ENCODE measurements at regions not wholly inside any gene's neighbourhood (a gene's known extent, or its start where the extent isn't known, plus 50 kb on each side); places are given as distances from the start of the nearest gene placed in this dataset.

DNA sequence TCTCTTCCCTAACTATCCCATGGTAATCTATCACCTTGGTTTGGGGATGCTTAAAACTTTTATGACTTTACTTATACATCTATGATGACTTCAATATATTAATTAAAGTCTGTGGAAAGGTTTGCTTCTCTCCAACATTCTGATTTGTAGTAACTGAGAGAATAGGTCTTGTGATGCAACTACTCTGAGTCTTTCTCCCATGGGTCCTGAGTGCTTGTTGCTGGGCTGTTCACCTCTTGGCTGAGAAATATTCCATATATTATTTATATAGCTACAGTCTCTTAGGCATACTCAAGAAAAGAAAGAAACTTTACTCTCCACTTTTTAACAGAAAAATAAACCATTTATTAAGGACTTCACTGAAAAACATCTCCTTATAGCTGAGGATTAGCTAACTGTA lies 119.3 kb upstream of the PLPPR5 start:
- Histone ChIP-seq H3K4me3 (ENCODE audit: low read depth, low read length) (no peak overlapping the region), H3K36me3 (ENCODE audit: insufficient read depth) (no peaks in the 10 kb centered on the region), H3K4me1 (ENCODE audit: insufficient read depth) (no peaks in the 10 kb centered on the region), H3K27ac (ENCODE audit: low read depth) (no peak overlapping the region)
- DNase-seq (ENCODE audit: extremely low spot score) = no peak

DNA sequence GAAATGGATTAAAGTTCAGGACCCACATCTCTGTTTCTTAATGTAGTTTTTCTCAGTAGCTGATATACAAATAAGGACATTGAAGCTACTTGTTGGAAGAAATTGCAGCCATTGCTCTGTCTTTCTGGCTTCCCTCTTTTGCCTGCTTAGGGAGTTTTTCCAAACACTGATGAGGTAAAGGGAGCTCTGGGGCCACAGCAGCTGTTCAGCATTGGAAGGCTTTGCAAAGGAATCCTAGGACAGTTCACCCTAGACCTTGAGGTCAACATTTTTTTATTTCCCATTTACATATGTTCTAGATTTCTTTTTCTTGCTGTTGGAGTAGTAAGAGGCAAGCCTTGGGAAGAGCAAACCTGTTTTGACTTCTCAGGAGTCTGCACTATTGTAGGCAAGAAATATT lies 126.9 kb upstream of the PLPPR5 start:
- no peak for DNase-seq (ENCODE audit: extremely low spot score)
- Histone ChIP-seq H3K4me3 (ENCODE audit: low read depth, low read length) (no peak overlapping the region), H3K27ac (ENCODE audit: low read depth) (no peak overlapping the region), H3K4me1 (ENCODE audit: insufficient read depth) (no peaks in the 10 kb centered on the region), H3K36me3 (ENCODE audit: insufficient read depth) (no peaks in the 10 kb centered on the region)

DNA sequence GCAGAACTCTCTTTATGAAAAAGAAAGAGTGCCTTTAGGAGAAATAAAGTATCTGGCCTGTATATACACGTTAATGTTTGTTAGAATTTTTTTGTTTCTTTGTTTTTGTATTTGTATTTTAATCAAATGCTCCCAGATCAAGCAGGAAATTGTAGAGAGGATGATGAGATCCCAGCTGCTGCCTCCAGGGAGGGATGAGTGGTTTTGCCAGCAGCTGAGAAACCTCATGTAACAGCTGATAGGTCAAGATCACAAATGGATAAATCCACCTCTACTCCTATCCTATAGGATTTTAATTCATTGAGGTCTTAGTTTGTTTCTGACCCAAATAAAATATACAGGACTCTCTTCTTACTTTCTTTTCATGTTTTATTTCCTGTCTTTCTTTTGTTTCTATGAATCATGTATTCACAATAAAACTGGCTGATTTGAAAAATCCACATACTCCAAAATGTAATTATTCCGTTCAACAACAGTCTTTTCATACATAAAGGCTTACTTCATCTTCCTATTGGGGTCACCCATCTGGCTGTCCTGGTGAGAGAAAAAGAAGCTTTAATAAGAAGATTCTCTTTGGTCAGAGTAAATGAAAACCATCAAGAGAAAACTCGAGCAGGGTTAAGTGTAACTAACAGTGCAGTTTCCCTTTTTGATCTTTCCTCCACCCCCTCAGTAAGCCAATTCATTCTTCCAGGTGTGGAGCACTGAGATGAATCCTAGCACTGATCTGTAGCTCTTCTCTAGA lies 129.3 kb upstream of the PLPPR5 start:
- Histone ChIP-seq H3K36me3 (ENCODE audit: insufficient read depth) (no peaks in the 10 kb centered on the region), H3K4me1 (ENCODE audit: insufficient read depth) (no peaks in the 10 kb centered on the region), H3K27ac (ENCODE audit: low read depth) (no peak overlapping the region), H3K4me3 (ENCODE audit: low read depth, low read length) (no peak overlapping the region)
- DNase-seq (ENCODE audit: extremely low spot score) = no peak
- WGBS = 29% methylated on average over 3 of the region's 3 CpGs

DNA sequence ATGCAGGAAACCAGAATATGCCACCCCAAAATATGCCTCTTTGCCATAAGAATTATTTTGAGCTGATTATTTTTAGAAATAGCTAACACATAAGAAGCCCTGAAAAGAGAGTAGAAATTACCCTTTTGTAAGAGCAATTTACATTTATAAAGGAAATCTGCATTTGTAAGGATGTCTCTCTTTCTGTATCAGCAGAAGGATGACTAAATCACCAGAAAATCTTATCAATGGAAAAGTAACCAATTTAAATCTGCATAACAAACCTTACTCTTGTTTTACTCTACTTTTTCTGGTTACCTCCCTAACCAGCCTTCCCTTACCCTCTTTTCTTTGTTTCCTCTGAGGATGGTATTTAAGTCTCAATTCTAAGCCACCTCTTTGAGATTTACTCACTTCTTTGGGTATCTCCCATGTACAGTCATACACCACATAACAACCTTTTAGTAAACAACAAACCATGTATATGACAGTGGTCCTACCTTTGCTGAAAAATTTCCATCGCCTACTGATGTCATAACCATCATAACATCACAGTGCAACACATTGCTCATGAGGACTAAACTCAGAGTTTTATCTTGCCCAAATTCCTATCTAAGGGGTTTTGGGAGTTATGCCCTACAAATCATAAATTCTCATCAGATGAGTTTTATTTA lies 126.6 kb upstream of the PLPPR4 start:
- Histone ChIP-seq H3K36me3 (ENCODE audit: insufficient read depth) (no peaks in the 10 kb centered on the region), H3K4me3 (ENCODE audit: low read depth, low read length) (no peak overlapping the region), H3K27ac (ENCODE audit: low read depth) (no peak overlapping the region), H3K4me1 (ENCODE audit: insufficient read depth) (no peaks in the 10 kb centered on the region)
- DNase-seq (ENCODE audit: extremely low spot score) = no peak
- 89% methylated on average over 1 of the region's 1 CpG for WGBS

DNA sequence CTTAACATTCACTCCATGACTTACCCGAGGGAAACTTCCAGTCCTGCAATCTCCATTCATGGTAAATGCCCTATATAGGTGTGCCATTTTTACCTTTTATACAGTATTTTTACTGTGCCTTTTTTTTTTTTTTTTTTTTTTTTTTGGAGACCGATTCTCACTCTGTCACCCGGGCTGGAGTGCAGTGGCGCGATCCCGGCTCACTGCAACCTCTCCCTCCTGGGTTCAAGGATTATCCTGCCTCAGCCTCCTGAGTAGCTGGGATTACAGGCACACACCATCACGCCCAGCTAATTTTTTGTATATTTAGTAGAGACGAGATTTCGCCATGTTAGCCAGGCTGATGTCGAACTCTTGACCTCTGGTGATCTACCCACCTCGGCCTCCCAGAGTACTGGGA lies 124.4 kb upstream of the PLPPR4 start:
- H3K36me3 ChIP-seq (ENCODE audit: insufficient read depth) = no peaks in the 10 kb centered on the region
- WGBS = 84% methylated on average over 11 of the region's 11 CpGs
- H3K27ac ChIP-seq (ENCODE audit: low read depth) = no peak overlapping the region
- no peak overlapping the region for H3K4me3 ChIP-seq (ENCODE audit: low read depth, low read length)
- DNase-seq (ENCODE audit: extremely low spot score) = no peak
- no peaks in the 10 kb centered on the region for H3K4me1 ChIP-seq (ENCODE audit: insufficient read depth)

DNA sequence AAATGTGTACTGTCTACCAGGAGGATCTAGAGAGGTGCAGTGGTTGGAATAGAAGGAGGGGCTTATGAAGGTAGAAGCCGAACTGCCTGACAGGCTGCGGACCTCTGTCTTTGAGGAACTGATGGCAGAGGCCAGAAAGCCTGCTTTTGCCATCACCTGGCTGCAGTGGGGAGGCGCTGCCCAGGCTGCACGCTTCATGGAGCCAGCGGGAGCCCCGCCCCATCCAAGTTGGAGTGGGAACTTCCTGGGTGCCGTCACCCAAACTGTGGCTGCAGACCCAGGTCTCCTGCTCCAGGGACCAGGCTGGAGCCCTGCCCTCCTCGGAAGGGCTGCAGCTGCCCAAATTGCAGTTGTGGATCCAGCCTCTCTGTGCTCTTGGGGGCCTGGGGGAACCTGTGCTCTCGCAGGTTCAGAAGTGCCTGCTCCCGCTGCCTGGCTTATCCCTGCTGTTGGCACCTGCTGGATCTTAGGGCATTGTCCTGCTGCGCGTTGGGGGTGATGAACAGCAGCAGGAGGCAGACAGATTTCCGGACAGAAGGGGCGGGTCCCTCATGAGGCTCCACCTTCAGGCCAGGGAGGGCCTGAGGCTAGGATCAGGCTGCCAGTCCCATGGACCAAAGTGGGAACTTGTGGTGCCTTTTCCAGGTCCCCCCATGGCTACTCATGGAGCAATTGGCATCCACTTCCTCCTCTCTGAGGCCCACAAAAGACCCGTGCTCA lies 118.0 kb upstream of the PLPPR4 start:
- Histone ChIP-seq H3K4me3 (ENCODE audit: low read depth, low read length) (no peak overlapping the region), H3K4me1 (ENCODE audit: insufficient read depth) (no peaks in the 10 kb centered on the region), H3K36me3 (ENCODE audit: insufficient read depth) (no peaks in the 10 kb centered on the region), H3K27ac (ENCODE audit: low read depth) (no peak overlapping the region)
- no peak for DNase-seq (ENCODE audit: extremely low spot score)
- WGBS = 84% methylated on average over 15 of the region's 15 CpGs

DNA sequence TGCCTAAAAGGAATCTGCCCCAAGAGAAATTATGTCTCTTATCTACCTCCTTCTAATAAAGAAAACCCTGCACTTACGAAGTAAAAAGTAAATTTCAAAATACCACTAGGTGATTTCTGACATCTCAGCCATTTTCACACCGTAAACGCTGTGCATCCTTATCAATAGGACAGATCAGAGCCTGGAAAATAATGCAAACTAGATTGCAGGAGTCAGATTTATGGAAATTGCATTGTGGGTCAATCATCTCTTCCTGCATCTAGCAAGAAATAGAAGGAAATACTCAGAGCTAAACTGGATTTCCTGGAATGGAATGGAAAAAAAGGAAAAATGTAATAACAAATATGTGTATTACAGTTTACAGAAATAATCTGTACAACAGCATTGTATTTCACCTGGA lies 114.3 kb upstream of the PLPPR4 start:
- DNase-seq (ENCODE audit: extremely low spot score) = no peak
- Histone ChIP-seq H3K4me1 (ENCODE audit: insufficient read depth) (no peaks in the 10 kb centered on the region), H3K27ac (ENCODE audit: low read depth) (no peak overlapping the region), H3K4me3 (ENCODE audit: low read depth, low read length) (no peak overlapping the region), H3K36me3 (ENCODE audit: insufficient read depth) (no peaks in the 10 kb centered on the region)
- WGBS = 30% methylated on average over 3 of the region's 3 CpGs

DNA sequence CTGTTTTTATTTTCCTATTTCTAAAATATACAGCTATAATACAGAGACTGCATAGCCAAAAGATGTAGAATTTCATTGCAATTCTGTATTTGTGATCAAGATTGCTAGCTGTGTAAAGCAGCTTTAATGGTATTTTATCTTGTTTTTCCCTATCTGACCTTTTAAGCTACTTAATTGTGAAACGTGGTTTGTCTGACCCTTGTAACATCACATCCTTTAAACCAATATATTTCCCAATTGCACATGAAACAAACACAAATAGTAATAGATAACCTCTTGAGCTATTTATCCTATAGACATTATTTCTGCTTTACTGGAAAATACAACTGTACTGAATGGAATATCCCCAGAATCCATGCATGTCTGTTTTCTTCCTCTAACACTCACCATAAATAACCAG lies 112.2 kb upstream of the PLPPR4 start:
- Histone ChIP-seq H3K36me3 (ENCODE audit: insufficient read depth) (no peaks in the 10 kb centered on the region), H3K4me1 (ENCODE audit: insufficient read depth) (no peaks in the 10 kb centered on the region)
- 25% methylated on average over 1 of the region's 1 CpG for whole genome bisulfite sequencing

DNA sequence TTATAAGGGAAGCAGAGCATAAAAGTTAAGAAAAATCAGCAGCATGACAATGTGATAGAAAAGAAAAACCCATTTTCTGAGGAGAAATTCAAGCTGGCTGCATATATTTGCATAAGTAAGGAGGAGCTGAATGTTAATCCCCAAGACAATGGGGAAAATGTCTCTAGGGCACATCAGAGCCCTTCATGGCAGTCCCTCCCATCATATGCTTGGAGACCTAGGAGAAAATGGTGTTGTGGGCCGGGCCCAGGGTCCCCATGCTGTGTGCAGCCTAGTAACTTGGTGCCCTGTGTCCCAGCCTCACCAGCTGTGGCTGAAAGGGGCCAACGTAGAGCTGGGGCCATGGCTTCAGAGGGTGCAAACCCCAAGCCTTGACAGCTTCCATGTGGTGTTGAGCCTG lies 100.6 kb upstream of the PLPPR4 start:
- no peak overlapping the region for H3K27ac ChIP-seq (ENCODE audit: low read depth)
- WGBS = 75% methylated on average over 2 of the region's 2 CpGs
- no peaks in the 10 kb centered on the region for H3K4me1 ChIP-seq (ENCODE audit: insufficient read depth)
- H3K4me3 ChIP-seq (ENCODE audit: low read depth, low read length) = no peak overlapping the region
- no peaks in the 10 kb centered on the region for H3K36me3 ChIP-seq (ENCODE audit: insufficient read depth)
- no peak for DNase-seq (ENCODE audit: extremely low spot score)

More for the DNA sequence above, 112.2 kb upstream of the PLPPR4 start:
- Histone ChIP-seq H3K27ac (ENCODE audit: low read depth) (no peak overlapping the region), H3K4me3 (ENCODE audit: low read depth, low read length) (no peak overlapping the region)
- DNase-seq (ENCODE audit: extremely low spot score) = no peak

DNA sequence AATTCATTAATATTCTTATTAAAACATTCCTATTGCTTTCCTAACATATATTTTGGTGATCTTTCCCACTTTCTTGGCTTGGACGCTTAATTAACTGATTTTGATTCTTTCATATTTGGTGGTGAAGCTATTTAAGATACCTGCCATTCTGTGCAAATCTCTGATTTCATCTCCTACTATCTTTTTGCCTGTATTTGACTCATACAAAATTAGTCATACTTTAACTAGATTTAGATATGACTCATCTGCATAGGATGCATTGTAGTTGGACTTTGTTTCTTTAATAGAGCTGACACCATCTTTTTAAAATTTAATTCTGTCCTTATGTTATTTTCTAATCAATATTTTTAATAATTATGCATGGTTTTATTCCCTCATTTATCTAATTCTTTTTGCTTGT lies 93.8 kb upstream of the PLPPR4 start:
- no peak overlapping the region for H3K4me3 ChIP-seq (ENCODE audit: low read depth, low read length)
- H3K4me1 ChIP-seq (ENCODE audit: insufficient read depth) = no peaks in the 10 kb centered on the region
- no peak overlapping the region for H3K27ac ChIP-seq (ENCODE audit: low read depth)
- no peak for DNase-seq (ENCODE audit: extremely low spot score)
- 93% methylated on average over 1 of the region's 1 CpG for whole genome bisulfite sequencing
- no peaks in the 10 kb centered on the region for H3K36me3 ChIP-seq (ENCODE audit: insufficient read depth)

DNA sequence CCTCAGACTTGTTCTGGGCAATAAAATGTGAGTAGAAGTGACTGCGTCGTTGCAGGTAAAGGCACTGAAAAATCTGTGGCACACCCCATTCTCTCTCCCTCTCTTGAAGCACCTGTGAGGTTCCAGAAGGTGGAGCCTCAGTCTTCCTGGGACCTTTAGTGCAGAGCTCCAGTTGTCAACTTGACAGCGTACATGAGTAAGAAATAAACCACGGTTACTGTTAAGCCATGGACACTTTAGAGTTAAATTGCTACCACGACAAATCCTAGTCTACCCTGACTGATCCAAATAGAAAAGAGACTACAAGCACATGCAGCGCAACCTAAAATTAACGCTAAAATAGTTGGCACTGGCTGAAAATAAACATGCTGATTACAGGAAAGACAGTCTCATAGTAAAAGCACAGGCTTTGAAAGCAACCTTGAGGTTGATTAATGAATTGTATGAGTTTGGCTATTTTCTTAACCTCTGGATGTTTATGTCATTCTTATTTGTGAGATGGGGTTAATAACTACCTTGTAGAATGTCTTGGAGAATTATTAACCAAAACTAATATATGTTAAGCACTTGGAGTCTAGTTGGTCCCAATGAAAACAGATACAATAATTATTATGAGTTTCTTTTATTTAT lies 93.0 kb upstream of the PLPPR4 start:
- no peaks in the 10 kb centered on the region for H3K36me3 ChIP-seq (ENCODE audit: insufficient read depth)
- WGBS = 55% methylated on average over 7 of the region's 7 CpGs
- H3K27ac ChIP-seq (ENCODE audit: low read depth) = no peak overlapping the region
- no peaks in the 10 kb centered on the region for H3K4me1 ChIP-seq (ENCODE audit: insufficient read depth)
- no peak overlapping the region for H3K4me3 ChIP-seq (ENCODE audit: low read depth, low read length)
- no peak for DNase-seq (ENCODE audit: extremely low spot score)

DNA sequence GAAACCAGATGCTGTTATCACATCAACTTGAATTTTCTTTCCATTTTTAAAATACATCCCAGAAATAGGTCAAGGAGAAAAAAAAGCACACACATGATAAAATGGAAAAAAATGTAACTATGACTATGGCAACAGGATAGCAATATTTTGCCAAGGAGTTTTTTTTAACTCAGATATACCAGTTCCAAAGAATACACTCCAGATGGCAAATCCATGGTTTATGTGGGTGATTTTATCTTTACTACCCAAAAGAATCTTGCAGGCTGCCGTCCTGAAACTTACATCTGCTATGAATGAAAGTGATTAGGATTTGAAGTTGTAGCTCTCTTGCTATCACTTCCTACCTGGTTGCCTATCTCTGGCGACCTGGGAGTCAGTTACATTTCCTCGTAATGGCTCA lies 91.0 kb upstream of the PLPPR4 start:
- DNase-seq (ENCODE audit: extremely low spot score) = no peak
- H3K4me3 ChIP-seq (ENCODE audit: low read depth, low read length) = no peak overlapping the region
- no peaks in the 10 kb centered on the region for H3K4me1 ChIP-seq (ENCODE audit: insufficient read depth)
- WGBS = 56% methylated on average over 3 of the region's 3 CpGs
- no peaks in the 10 kb centered on the region for H3K36me3 ChIP-seq (ENCODE audit: insufficient read depth)
- H3K27ac ChIP-seq (ENCODE audit: low read depth) = no peak overlapping the region

DNA sequence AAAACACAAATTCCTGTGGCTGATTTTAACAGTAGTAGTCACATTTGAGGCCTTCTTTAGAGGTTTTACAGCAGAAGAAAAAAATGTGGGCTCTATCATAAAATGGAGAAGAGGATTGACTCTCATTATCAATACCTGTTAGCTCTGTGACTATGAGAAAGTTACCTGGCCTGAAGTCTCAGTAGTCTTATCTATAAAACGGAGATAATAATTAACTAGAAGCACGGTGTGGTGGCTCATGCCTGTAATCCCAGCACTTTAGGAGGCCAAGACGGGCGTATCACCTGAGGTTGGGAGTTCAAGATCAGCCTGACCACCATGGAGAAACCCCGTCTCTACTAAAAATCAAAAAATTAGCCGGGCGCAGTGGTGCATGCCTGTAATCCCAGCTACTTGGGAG lies 90.4 kb upstream of the PLPPR4 start:
- 93% methylated on average over 7 of the region's 7 CpGs for WGBS
- Histone ChIP-seq H3K4me1 (ENCODE audit: insufficient read depth) (no peaks in the 10 kb centered on the region), H3K4me3 (ENCODE audit: low read depth, low read length) (no peak overlapping the region), H3K36me3 (ENCODE audit: insufficient read depth) (no peaks in the 10 kb centered on the region), H3K27ac (ENCODE audit: low read depth) (no peak overlapping the region)
- no peak for DNase-seq (ENCODE audit: extremely low spot score)

DNA sequence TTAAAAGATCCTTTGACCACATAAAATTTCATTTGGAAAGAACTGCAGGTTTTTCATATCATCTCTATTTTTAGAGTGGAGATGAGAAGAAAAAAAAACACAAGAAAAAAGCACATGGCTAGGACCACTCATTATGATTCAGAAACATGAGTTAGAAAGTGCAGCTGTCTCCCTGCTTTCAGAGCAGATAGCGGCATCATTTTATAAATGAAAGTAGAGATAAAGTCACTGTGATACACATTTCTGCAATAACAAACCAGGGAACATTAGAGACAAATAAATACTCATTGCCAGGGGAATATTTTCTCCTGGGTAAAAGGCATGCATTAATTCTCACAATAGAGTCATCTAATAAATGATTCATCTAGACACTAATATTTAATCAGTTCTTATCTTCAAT lies 87.5 kb upstream of the PLPPR4 start:
- 54% methylated on average over 1 of the region's 1 CpG for WGBS
- no peak overlapping the region for H3K4me3 ChIP-seq (ENCODE audit: low read depth, low read length)
- H3K27ac ChIP-seq (ENCODE audit: low read depth) = no peak overlapping the region
- H3K36me3 ChIP-seq (ENCODE audit: insufficient read depth) = no peaks in the 10 kb centered on the region
- no peaks in the 10 kb centered on the region for H3K4me1 ChIP-seq (ENCODE audit: insufficient read depth)
- DNase-seq (ENCODE audit: extremely low spot score) = no peak

All from urinary bladder (tissue), 3 donors.